Retinal pigment epithelial cell (primary cell): ENCODE measurements at regions not wholly inside any gene's neighbourhood (a gene's known extent, or its start where the extent isn't known, plus 50 kb on each side); places are given as distances from the start of the nearest gene placed in this dataset.

Experiments
- DNase-seq: peaks from one replicate; pipeline ENCODE4 v3.0.0-alpha.2; 2010; ENCODE audit warnings: low read depth
- H3K4me3 ChIP-seq: 2 replicates; pipeline ENCODE4 v1.5.1; 2011; ENCODE audit warnings: mild to moderate bottlenecking, low read length, control low read depth, moderate library complexity
- CTCF ChIP-seq: conservative IDR thresholded peaks from 2 replicates; pipeline ENCODE4 v1.5.1; 2011; ENCODE audit warnings: low read depth, low read length, control low read depth, inconsistent platforms

DNA sequence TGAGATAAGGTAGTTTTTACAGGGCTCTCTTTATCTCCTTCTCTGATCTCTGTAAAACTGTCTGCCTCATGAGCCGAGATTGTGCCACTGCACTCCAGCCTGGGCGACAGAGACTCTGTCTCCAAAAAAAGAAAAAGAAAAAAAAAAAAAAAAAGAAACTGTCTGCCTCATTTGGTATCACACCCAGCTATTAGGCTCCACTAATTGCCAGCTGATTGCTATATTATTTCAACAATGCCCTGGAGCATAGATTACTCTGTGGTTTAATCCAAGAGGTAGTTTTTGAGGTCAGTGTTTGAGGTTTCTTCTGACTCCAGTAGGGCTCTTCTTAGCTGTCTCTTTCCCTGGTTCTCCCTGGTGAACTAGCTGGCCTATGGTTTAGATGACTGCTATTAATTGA lies 268.1 kb upstream of the PLPP4 start:
- no peak for TF ChIP-seq CTCF
- no peak for DNase-seq

GRCh38 chr10:120195984-120196712 lies 260.9 kb upstream of the PLPP4 start:
- DNase-seq, result no peak
- no peak for TF ChIP-seq CTCF
- no peak overlapping the region for H3K4me3 ChIP-seq

More for the DNA sequence above, 268.1 kb upstream of the PLPP4 start:
- no peak overlapping the region for H3K4me3 ChIP-seq

DNA sequence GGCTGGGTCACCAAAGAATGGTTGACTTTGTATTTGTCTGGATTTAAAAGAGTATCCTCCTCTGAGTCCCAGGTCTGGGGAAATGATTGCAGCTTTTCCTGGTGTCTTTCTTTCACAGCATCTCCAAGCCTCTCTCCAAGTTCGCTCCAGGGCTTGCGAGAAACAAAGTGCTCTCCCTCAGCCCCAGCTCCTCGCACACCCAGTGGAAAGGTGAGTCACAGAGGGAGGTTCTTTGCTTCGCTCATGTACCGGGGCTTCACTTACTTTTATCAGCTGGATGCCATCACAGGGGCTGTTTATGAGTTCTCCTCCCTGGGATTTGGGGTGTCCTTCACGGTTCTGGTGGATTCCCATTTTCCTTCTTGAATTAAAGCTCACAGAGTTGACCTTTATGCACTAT lies 252.2 kb upstream of the PLPP4 start:
- H3K4me3 ChIP-seq, result no peak overlapping the region
- TF ChIP-seq CTCF, result no peak
- no peak for DNase-seq

- no peak for DNase-seq
- no peak overlapping the region for H3K4me3 ChIP-seq
- TF ChIP-seq CTCF, result no peak
Measured at GRCh38 chr10:120205368-120206018, 251.5 kb upstream of the PLPP4 start.

GRCh38 chr10:120208488-120208887 lies 248.5 kb upstream of the PLPP4 start:
- H3K4me3 ChIP-seq, result no peak overlapping the region
- no peak for DNase-seq
- TF ChIP-seq CTCF, result no peak

DNA sequence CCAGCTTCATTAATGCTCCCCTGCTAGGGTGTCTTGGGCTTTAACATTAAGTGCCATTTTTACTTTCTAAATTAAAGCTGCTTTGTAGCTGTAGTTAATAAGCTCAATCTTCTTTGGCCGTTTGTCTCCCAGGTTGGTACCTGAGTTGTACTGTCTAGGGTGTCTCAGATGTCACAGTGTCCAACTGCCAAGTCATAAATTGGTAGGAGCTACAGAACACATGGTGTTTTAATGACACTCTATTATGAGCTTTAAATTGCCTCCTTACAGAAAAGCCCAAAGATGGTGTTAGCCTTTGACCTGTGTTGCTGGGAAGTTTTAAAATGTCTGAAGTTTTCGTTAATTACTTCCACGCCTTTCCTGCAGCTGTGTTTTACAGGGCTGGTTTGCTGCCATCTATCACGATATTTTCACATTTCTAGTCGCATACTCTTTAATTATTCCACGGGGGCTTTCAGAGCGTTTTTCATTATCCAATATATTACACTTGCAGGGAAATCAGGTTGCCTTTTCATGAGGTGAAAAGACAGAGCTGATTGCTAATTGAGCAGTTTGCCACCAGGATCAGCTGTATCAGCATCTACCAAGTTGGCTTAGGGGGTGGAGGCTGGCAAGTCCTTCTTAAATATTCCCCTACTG lies 247.8 kb upstream of the PLPP4 start:
- DNase-seq, result no peak
- TF ChIP-seq CTCF, result no peak
- no peak overlapping the region for H3K4me3 ChIP-seq
